Skin of body (tissue), 1 donor: ENCODE measurements at regions not wholly inside any gene's neighbourhood (a gene's known extent, or its start where the extent isn't known, plus 50 kb on each side); places are given as distances from the start of the nearest gene placed in this dataset.
"Not testable (repeated sequence)": the region's sequence is repeated elsewhere in the genome, so short reads cannot be mapped to it uniquely, and the experiment has no call there.

Experiments used
- DNase-seq: peaks from one replicate; lab custom pipeline; 2025; lab: John Stamatoyannopoulos, UW

- no peak for DNase-seq
Observed at GRCh38 chr15:62901087-62901486, 141.5 kb upstream of the TPM1 start.

GRCh38 chr15:62901909-62902546 lies 140.5 kb upstream of the TPM1 start:
- DNase-seq = no peak

DNA sequence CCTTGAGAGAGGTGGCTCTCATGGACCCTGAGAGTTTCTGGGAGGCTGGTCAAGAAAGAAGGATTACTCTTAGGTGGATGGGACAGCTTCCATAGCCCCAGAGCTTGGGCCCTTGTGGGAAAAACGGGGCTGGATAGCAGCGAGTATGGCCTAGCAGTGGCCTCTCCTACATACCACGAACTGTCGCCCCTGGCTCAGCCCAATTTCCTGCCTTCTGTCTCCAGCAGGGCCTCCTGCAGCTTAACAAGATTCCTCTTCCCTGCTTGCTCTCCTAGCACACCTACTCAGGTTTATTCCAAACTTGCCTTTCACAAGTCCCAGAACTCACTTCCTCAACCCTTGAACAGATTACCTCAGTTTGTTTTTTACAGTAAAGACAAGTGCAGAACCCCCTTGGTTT lies 139.7 kb upstream of the TPM1 start:
- DNase-seq = no peak

GRCh38 chr15:62903437-62903836 lies 139.1 kb upstream of the TPM1 start:
- DNase-seq = no peak

- DNase-seq = no peak
Observed at GRCh38 chr15:62904041-62904910, 138.3 kb upstream of the TPM1 start.

- DNase-seq = no peak
Observed at GRCh38 chr15:62906627-62907026, 135.9 kb upstream of the TPM1 start.

DNA sequence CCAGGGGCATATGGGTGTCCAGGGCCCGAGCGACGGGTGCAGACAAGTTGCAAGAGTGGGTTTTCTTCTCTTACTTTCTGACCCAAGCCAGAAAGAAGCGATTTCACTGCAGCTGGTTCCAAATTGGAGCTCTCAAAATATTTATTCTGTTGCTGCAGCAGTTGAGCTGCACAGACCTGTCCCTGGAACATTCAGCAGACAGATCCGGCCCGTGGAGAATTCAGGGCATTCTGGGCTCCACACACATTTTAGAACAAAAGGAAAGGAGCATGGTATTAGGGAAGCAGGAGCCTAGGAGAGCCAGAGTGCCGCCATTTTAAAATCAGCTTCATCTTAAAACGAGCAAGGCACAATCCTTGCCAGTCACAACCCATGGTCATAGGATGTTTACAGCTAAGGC lies 135.3 kb upstream of the TPM1 start:
- DNase-seq = no peak

DNA sequence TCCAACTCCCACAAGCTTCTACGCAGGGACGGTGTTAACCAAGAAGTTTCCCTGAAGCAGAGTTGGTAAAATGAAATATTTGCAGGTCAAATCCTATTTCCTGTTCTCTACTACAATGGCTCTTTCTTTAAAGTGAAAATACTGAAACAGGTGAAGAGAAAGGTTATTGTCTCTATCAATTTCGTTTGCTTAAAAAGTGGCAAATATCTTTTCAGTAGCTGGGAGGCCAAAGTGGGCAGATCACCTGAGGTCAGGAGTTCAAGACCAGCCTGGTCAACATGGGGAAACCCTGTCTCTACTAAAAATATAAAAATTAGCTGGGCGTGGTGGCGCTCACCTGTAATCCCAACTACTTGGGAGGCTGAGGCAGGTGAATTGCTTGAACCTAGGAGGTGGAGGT lies 134.2 kb upstream of the TPM1 start:
- not testable (repeated sequence) for DNase-seq

DNA sequence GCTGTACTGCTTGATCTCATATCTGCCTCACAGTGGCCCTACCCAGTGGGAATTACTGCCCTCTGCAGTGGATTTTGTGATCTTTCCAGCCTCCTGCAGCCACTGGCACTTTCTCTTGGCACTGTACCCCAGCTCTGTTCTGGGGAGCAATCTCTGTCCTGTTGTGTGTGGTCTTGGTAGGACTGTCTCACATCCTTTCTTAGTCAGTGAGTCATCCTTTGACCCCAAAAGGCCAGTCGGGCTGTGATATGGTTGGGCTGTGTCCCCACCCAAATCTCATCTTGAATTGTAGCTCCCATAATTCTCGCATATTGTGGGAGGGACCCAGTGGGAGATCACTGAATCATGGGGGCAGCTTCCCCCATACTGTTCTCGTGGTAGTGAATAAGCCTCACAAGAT lies 133.3 kb upstream of the TPM1 start:
- DNase-seq = no peak

DNA sequence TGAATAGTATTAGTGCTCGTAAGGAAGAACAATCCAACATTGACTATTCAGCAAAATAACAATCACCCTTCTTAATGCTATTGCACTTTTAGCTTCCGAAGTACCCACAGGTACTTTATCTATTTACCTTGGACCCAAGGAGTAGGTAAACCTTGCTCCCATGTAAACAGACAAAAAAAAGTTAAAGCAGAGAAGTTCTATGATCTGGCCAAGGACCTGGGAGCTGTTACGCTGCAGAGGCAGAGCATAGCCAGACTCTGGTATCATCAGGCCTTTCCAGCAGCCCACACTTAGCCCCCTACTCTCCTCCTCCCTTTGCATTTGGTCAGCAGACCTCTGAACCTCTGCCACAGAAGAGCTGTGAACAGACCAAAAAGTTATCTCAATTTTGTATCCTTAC lies 130.3 kb upstream of the TPM1 start:
- DNase-seq = no peak

- DNase-seq = no peak
Observed at GRCh38 chr15:62912808-62913207, 129.7 kb upstream of the TPM1 start.

- DNase-seq = no peak
Observed at GRCh38 chr15:62913246-62913645, 129.3 kb upstream of the TPM1 start.

DNA sequence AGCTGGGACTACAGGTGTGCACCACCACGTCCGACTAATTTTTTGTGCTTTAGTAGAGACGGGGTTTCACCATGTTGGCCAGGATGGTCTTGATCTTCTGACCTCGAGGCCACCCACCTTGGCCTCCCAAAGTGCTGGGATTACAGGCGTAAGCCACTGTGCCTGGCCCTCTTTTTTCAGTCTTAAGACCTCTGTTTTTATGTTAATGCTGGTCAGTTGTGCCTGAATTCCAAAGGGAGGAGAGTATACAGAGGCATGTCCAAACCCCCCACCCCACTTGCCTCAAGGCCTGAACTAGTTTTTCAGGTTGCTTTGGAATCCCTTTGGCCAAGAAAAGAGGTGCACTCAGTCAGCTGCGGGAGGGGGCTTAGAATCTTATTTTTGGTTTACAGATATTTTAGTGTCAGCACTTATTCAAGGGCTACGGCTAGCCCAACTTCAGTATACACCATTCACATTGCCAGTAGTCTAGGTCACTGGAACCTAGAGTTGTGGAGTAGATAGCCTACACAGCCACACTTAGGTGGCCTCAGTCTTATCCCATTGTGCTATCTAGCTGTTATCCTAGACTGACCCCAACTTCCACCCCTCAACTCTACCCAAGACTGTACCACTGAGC lies 128.0 kb upstream of the TPM1 start:
- no peak for DNase-seq

DNA sequence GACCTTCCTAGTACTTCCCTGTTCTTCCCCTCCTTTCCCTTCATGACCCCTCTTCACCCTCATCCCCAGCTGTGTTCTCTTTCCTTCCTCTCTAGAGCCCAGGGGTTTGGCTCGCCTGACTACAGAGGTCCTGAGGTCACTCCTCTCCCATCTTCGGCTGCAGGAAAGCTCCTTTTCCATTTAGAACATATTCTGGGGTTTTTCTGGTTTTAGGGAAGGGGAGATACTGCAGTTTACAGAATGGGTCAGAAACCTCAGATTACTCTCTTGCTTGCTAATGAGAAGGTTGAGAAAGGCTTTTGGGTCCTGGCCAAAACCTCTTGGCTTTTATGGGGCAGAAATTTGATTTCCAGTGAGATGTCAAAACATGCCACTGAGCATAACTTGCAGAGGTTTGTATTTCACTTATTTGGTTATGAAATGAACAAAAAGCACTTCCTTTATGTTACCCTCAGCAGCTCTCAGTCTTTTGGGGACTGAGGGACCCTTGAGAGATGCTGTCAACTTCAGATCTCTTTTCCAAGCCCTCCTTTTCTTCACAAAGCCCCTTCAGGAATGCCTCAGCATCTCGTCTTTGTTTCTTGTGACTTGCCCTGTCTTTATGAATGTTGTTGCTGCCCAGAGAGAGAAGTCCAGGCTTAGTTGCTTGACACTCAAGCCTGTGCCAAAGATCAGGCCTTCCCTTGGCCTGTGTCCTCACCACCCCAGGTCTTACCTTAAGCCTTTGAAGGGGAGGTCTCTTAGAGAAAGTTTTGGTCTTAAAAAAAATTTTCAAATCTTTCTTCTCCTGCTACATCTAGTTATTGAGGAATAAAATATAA lies 121.7 kb upstream of the TPM1 start:
- DNase-seq = no peak

GRCh38 chr15:62922514-62922913 lies 120.0 kb upstream of the TPM1 start:
- no peak for DNase-seq

GRCh38 chr15:62925875-62926274 lies 116.7 kb upstream of the TPM1 start:
- DNase-seq = no peak

GRCh38 chr15:62927196-62927595 lies 115.4 kb upstream of the TPM1 start:
- DNase-seq = no peak

- DNase-seq = no peak
Observed at GRCh38 chr15:62927836-62928235, 114.7 kb upstream of the TPM1 start.

GRCh38 chr15:62928242-62928999 lies 114.1 kb upstream of the TPM1 start:
- DNase-seq = no peak

DNA sequence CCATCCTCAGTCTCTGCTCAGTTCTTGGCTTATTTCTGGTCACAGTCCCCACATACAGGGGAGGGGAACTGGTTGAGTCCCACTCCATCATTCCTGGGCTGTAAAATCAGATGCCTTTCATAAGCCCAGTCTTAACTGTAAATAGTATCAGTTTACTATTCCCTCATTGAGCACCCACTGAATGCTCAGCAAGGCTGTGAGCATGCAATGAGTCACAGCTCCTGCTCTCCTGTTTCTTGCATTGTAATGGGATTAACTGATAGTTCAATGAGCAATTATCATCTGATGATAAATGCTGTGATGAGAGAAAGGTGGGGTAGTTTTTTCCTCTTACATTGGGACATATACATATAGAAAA lies 113.6 kb upstream of the TPM1 start:
- no peak for DNase-seq

DNA sequence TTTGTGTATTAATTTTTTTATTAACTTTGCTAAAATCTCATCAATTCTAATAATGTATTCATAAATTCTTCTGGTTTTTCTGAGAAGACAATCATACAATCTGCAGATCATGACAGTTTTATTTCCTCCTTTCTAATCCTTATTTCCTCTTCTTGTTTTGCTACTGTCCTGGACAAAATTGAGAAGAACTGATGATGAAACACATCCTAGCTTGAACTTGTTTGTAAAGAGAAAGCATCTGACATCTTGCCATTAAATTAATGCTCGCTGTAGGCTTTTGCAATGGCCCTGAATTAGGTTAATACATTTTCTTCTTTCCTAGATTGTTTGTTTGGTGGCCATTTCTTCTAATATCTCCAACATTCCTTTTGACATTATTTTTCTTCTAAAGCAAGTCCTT lies 110.9 kb upstream of the TPM1 start:
- no peak for DNase-seq
